Epithelial cell of esophagus (primary cell): ENCODE measurements at regions not wholly inside any gene's neighbourhood (a gene's known extent, or its start where the extent isn't known, plus 50 kb on each side); places are given as distances from the start of the nearest gene placed in this dataset.

Source experiments
- DNase-seq: peaks from one replicate; pipeline ENCODE4 v3.0.0; 2010; ENCODE audit warnings: low read depth
- H3K4me3 ChIP-seq: 2 replicates; pipeline ENCODE4 v1.5.1; 2011; ENCODE audit warnings: mild to moderate bottlenecking, low read length, control low read depth
- CTCF ChIP-seq: IDR thresholded peaks from 2 replicates; pipeline ENCODE4 v1.5.1; 2011; ENCODE audit warnings: low read depth, mild to moderate bottlenecking, low read length, control low read depth, inconsistent platforms; ENCODE audit not compliant: insufficient read depth; ENCODE audit errors: missing control alignments

GRCh38 chr11:69923641-69924307 is 104.6 kb upstream of the FGF3 start:
- DNase-seq = no peak
- no peak for TF ChIP-seq CTCF
- H3K4me3 ChIP-seq = no peak overlapping the region

- DNase-seq = no peak
- TF ChIP-seq CTCF = no peak
- H3K4me3 ChIP-seq = no peak overlapping the region
These were observed 105.3 kb upstream of the FGF3 start for GRCh38 chr11:69924308-69925161.

GRCh38 chr11:69925366-69926196 is 106.4 kb upstream of the FGF3 start:
- no peak for TF ChIP-seq CTCF

GRCh38 chr11:69926376-69927050 is 107.3 kb upstream of the FGF3 start:
- no peak for TF ChIP-seq CTCF
- DNase-seq = no peak
- H3K4me3 ChIP-seq = no peak overlapping the region

More at GRCh38 chr11:69925366-69926196, 106.4 kb upstream of the FGF3 start:
- no peak overlapping the region for H3K4me3 ChIP-seq
- DNase-seq = no peak

- no peak overlapping the region for H3K4me3 ChIP-seq
- DNase-seq = no peak
- TF ChIP-seq CTCF = no peak
These were observed 108.9 kb upstream of the FGF3 start for GRCh38 chr11:69928121-69928520.

GRCh38 chr11:69928975-69929374 is 109.8 kb upstream of the FGF3 start:
- DNase-seq = no peak
- H3K4me3 ChIP-seq = no peak overlapping the region
- TF ChIP-seq CTCF = no peak
